HS-5 (cell line): ENCODE measurements at regions not wholly inside any gene's neighbourhood (a gene's known extent, or its start where the extent isn't known, plus 50 kb on each side); places are given as distances from the start of the nearest gene placed in this dataset.
"Not testable (repeated sequence)": the region's sequence is repeated elsewhere in the genome, so short reads cannot be mapped to it uniquely, and the experiment has no call there.

ENCODE experiments used
- DNase-seq: peaks from one replicate; pipeline ENCODE4 v3.0.0-alpha.2; 2012; ENCODE audit warnings: low read depth

- no peak for DNase-seq
These were observed 161.0 kb downstream of the TRIB2 start for GRCh38 chr2:12877761-12878160.

DNA sequence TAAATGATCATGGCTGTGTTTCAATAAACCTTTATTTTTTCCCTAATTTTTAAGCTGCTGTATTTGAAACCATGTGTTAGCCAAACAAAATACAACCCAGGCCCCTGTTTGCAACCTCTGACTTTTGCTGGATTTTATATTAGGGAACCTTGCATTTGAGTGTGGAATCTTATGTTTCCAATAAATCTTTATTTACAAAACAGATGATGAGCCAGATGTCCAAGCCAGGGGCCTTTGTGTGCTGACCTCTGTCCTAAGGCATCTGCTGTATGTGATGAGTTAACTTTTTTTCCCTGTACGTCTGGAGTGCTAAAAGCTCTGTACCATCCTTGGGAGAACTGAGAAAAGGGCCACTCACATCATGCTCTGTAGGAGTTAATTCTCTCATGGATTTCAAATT lies 162.9 kb downstream of the TRIB2 start:
- DNase-seq: no peak

DNA sequence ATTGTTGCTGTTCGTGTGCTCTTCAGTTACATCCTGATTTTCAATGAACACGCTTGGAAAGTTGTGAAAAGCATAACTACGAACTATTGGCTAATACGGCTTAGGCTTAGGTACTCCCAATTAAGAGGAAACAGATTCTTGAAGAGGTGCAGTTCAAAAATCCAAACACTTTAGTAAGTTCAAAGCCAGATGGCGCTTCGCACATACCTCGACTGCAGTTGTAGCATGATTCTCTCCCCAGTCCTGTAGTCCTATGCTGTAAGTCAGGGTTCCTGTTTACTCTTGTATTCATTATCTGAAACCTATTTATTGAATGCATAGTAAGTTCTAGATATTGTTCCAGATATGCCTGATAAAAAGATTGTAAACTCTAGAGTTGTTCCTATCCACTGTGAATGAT lies 165.2 kb downstream of the TRIB2 start:
- no peak for DNase-seq

- no peak for DNase-seq
These were observed 165.7 kb downstream of the TRIB2 start for GRCh38 chr2:12882393-12882792.

- DNase-seq: no peak
These were observed 167.2 kb downstream of the TRIB2 start for GRCh38 chr2:12883906-12884305.

DNA sequence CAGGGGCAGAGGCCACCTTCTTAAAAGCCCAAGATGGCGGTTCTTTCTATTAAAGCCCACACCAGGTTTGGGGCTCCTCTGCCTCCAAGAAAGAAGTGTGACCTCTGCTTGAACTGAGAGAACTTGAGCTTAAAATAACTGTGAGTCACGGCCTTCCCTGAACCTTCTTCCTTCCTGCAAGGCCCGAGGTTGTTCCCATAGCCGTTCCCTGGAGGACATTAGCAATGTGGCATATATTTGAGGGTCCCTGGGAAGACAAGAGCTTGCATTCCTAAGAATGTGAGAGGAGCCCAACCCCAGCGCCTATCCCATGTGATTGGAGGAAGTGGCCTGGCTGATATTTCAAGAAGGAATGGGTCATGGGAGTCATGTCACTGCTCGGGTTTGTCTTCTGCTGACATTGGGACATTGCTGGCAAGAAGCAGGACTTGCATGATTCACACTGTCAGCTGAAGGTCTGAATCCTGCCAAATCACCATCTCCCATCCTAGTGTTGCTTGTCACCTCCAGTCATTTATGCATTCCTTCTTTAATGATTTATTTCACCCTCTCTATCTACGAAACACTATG lies 168.1 kb downstream of the TRIB2 start:
- DNase-seq: peak; percentile 34

DNA sequence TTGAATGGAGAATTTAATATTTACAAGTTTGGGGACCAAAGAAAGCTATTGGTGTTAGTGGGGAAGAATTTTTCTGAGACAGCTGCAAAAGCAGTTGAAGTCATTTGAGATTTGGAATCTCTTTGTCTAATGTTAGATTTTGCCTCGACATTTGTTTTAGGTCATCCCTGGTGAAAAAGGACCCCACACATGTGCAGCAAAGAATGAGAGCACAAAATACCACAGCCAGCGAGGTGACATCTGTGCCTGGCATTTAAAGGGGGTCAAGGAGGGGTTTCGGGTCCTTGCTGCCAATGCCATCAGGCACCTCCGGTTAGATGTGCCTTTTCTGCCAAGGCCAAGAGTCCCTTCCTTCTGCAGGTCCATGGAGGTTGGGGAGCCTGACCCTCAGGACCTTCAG lies 173.3 kb downstream of the TRIB2 start:
- DNase-seq: no peak

DNA sequence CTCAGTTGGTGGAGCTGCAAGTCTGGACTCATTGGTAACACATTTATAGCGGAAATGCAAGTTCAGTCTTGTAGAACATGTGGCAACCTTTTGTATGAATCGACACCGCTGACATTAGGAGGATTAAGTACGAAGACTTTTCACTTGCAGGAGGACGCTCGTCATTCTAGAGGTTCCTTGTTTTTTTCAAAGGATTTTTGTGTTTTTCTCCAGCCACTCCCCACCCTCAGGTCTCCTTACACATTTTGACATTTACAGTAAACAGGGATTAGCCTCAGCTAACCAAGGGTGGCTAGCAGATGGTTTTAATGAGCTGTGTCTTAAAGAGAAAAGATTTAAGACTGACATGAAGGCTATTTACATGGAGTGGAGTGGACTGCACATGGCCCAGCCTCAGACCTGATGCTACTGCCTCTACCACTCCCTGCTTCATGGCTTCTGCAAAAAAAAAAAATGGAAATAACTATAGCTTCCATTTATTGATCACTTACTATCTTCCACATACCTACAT lies 173.8 kb downstream of the TRIB2 start:
- no peak for DNase-seq

DNA sequence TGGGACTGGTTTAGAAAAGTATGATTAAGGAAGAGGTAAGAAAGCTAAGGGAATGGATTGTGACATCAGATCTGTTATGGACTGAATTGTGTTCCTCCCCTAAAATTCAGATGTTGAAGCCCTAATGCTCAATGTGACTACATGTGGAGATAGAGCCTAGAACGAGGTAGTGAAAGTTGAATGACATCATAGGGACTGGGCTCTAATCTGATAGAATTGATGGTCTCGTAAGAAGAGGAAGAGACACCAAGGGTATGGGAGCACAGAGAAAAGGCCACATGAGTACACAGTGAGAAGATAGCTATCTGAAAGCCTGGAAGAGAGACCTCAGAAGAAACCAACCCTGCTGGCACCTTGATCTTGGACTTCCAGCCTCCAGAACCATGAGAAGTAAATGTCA lies 178.3 kb downstream of the TRIB2 start:
- DNase-seq: no peak

- DNase-seq: no peak
These were observed 179.7 kb downstream of the TRIB2 start for GRCh38 chr2:12896318-12896982.

DNA sequence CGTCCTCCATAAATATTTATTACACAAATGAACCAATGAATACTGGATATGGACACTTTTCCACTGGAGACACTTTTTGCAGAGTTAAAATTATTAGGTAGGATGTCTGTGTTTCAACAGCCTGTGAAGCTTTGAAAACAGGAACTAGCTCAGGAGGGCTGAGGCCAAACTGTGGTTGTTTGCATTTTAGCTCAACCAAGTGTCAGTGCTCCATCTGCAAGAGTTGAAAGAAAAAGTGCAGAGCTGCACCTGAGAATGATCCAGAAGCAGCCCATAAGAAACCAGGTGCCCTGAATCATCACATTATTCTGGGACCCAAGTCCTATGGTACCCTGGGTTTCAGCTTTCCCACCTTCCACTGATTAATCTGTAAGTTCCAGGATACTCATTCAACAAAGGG lies 180.4 kb downstream of the TRIB2 start:
- DNase-seq: no peak

- DNase-seq: no peak
These were observed 186.5 kb downstream of the TRIB2 start for GRCh38 chr2:12903272-12903671.

DNA sequence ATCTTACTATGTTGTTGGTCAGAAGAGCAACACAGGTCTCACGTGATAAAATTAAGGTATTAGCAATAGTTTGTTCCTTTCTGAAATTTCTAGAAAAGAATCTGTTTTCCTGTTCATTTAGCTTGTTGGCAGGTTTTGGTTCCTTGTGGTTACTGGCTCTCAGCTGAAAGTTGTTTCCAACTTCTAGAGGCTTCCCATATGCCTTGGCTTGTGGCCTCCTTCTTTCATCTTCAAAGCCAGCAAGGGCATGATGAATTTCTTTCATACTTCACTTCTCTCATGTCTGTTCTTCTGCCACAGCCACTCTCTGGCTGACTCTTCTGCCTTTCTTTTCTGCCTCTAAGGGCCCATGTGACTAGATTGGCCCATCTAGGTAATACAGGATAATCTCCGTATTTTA lies 193.7 kb downstream of the TRIB2 start:
- no peak for DNase-seq

GRCh38 chr2:12915787-12916186 lies 199.1 kb downstream of the TRIB2 start:
- no peak for DNase-seq

DNA sequence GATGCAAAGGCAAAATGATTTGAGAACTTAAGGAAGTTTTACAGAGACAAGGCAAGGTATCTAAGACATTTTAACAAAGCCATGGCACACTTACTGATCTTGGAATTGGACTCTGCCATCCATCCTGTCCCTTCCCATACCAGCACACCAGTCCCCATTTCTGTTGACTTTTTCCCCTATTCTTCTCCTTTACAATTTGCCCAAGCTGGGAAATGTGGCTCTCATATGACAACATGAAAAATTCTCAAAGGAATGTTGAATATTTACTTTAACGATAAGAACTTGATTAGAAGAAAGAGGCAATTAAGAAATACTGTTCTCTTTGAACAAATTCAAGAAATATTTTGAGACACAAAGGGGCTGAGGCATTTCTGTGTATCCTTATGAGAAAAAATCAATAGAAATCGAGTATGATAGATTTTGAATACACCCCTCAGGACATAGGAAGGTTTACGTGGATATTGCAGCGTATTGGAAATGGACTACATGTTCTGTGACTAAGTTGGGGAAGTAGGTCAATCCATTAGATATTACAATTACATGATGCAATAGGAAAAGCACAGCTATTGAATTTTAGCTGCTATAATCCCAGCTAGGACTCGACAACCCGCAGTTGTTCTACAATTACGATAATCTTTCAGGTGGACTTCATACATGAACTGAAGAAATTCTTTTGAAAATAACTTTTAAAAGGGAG lies 201.6 kb downstream of the TRIB2 start:
- no peak for DNase-seq

- DNase-seq: no peak
These were observed 202.2 kb downstream of the TRIB2 start for GRCh38 chr2:12918835-12919445.

DNA sequence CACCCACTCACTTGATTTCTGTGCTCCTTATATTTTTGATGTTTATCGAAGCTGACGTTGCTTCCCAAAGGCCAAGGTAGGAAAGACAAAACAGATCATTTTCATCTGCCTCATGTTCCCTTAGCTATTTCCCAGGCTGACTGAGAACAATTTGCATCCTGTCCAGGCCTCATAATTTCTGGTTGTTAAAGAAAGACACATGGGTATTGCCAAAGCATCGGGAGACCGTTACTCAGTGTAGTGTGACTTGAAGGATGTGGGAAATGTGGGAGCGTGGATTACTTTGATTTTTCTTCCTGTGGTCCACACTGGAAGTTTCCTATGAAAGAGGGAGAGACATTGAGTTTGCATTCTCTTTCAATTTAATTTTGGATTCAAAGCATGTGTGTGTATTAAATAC lies 204.6 kb downstream of the TRIB2 start:
- no peak for DNase-seq

- DNase-seq: no peak
These were observed 207.3 kb downstream of the TRIB2 start for GRCh38 chr2:12923907-12924610.

GRCh38 chr2:12926641-12927040 lies 209.9 kb downstream of the TRIB2 start:
- DNase-seq: not testable (repeated sequence)

GRCh38 chr2:12928197-12928774 lies 211.6 kb downstream of the TRIB2 start:
- no peak for DNase-seq

GRCh38 chr2:12928775-12929401 lies 212.2 kb downstream of the TRIB2 start:
- no peak for DNase-seq
